GM12878 (cell line): ENCODE measurements at regions not wholly inside any gene's neighbourhood (a gene's known extent, or its start where the extent isn't known, plus 50 kb on each side); places are given as distances from the start of the nearest gene placed in this dataset.

ENCODE experiments used
- BHLHE40 ChIP-seq, 2 experiments: fragments of 450-650 bp in 1 of 2; IDR thresholded peaks; 2 replicates each; pipeline ENCODE4 v1.6.1; 2011 to 2017; ENCODE audit warnings: low read depth in 2 of 2, borderline replicate concordance in 1 of 2, improper control_type of control experiment in 1 of 2, low read length in 1 of 2, mild to moderate bottlenecking in 1 of 2
- CTCF ChIP-seq, 3 experiments: IDR thresholded peaks in 2 of 3; conservative IDR thresholded peaks in 1 of 3; 2 replicates each; pipeline ENCODE4 v1.5.1; 2011; ENCODE audit warnings: low read depth in 3 of 3, low read length in 3 of 3, mild to moderate bottlenecking in 3 of 3, control low read depth in 2 of 3, moderate library complexity in 2 of 3, inconsistent platforms in 1 of 3, mixed read lengths in 1 of 3; ENCODE audit not compliant: control insufficient read depth in 2 of 3, insufficient read depth in 1 of 3; ENCODE audit errors: extremely low read depth in 1 of 3
- RFX5 ChIP-seq: IDR thresholded peaks from 2 replicates; pipeline ENCODE4 v1.6.1; 2011; ENCODE audit warnings: low read depth, low read length, improper control_type of control experiment
- SMC3 ChIP-seq: IDR thresholded peaks from 2 replicates; pipeline ENCODE4 v1.6.1; 2011; ENCODE audit warnings: low read length, improper control_type of control experiment, borderline replicate concordance

- TF ChIP-seq CTCF (IDR thresholded peaks at IDR 0.05 in 2 of 3, conservative IDR thresholded peaks at IDR 0.05 in 1 of 3; ENCODE audit: control insufficient read depth in 2 of 3, extremely low read depth in 1 of 3, insufficient read depth in 1 of 3, low read depth in 3 of 3, low read length in 3 of 3) (no peak), BHLHE40 (IDR thresholded peaks at IDR 0.05; ENCODE audit: borderline replicate concordance in 1 of 2, low read depth in 2 of 2, low read length in 1 of 2) (no peak), SMC3 (no peak), RFX5 (no peak)
These were observed 252.1 kb downstream of the CDCA7 start for GRCh38 chr2:173606619-173607248.
